NB4 (cell line): ENCODE measurements at regions not wholly inside any gene's neighbourhood (a gene's known extent, or its start where the extent isn't known, plus 50 kb on each side); places are given as distances from the start of the nearest gene placed in this dataset.

ENCODE experiments used
- CTCF ChIP-seq: IDR thresholded peaks from one replicate; pipeline ENCODE4 v1.5.1; 2012; ENCODE audit warnings: low read depth, low read length
- MYC ChIP-seq: IDR thresholded peaks from 2 replicates; pipeline ENCODE4 v1.6.1; 2011; ENCODE audit warnings: low read depth, low read length
- POLR2A ChIP-seq: IDR thresholded peaks from 2 replicates; pipeline ENCODE4 v1.6.1; 2011; ENCODE audit warnings: mild to moderate bottlenecking; ENCODE audit not compliant: insufficient read length; ENCODE audit errors: extremely low read depth

DNA sequence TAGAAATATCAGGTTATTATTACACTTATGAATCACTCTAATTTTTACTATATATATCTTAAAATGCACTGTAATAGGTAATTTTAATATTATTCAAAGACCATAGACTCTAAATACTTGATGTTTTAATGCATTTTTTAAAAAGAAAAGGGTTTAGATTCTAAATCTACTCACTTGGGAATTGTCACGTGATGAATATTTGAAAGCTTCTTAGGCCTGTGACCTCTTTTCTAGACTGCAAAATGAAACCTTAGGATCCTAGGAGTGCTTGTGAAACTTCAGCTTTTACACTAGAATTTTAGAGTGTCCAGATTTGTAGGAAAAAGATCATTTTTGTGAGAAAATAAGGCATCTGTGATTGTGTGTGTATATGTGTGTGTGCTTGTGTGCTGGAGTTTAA, 318.0 kb downstream of the HTR1B start:
- TF ChIP-seq CTCF (no peak), POLR2A (no peak), MYC (no peak)
